A673 (cell line): ENCODE measurements at regions not wholly inside any gene's neighbourhood (a gene's known extent, or its start where the extent isn't known, plus 50 kb on each side); places are given as distances from the start of the nearest gene placed in this dataset.

ENCODE experiments used
- BruUV-seq: library from RNA; stranded (reverse); fragments of 400-500 nt; replicated peaks from 2 replicates; lab custom pipeline; 2021; lab: Mats Ljungman, UMichigan
- CTCF ChIA-PET: fragments of 300-600 bp; sonication (Branson Sonifier 250); formaldehyde crosslinking; loops from one replicate; lab custom pipeline; 2022; ENCODE audit warnings: antibody characterized with exemption; lab: Charles Lee
- POLR2A ChIA-PET: fragments of 300-600 bp; sonication (Branson Sonifier 250); formaldehyde crosslinking; loops from one replicate; lab custom pipeline; 2022; ENCODE audit warnings: antibody characterized with exemption; ENCODE audit not compliant: low non-redundant PET; lab: Charles Lee
- DNase-seq: peaks from one replicate; pipeline ENCODE4 v3.0.0-alpha.2; 2015; ENCODE audit warnings: low spot score
- H3K27ac ChIP-seq: fragments of 200-600 bp; sonication (generic); 2 replicates; pipeline ENCODE4 v1.5.1; 2016; ENCODE audit warnings: mixed run types, low read depth, mild to moderate bottlenecking, mixed read lengths, antibody characterized with exemption, low read length; ENCODE audit not compliant: poor library complexity, severe bottlenecking
- H3K27me3 ChIP-seq: fragments of 200-600 bp; sonication (generic); replicated peaks from 2 replicates; pipeline ENCODE4 v1.6.1; 2017; ENCODE audit warnings: mixed run types, low read depth, mild to moderate bottlenecking, mixed read lengths, antibody characterized with exemption, low read length; ENCODE audit not compliant: insufficient read depth, poor library complexity
- H3K36me3 ChIP-seq: fragments of 200-600 bp; sonication (generic); 2 replicates; pipeline ENCODE4 v1.6.1; 2016; ENCODE audit warnings: mixed run types, mild to moderate bottlenecking, mixed read lengths, antibody characterized with exemption, low read length; ENCODE audit not compliant: insufficient read depth, poor library complexity, severe bottlenecking
- H3K4me1 ChIP-seq: fragments of 200-600 bp; sonication (generic); 2 replicates; pipeline ENCODE4 v1.6.1; 2017; ENCODE audit warnings: mixed run types, mild to moderate bottlenecking, mixed read lengths, antibody characterized with exemption, low read length; ENCODE audit not compliant: insufficient read depth, poor library complexity, severe bottlenecking
- H3K4me3 ChIP-seq: fragments of 200-600 bp; sonication (generic); 2 replicates; pipeline ENCODE4 v1.5.1; 2016; ENCODE audit warnings: low read depth, mixed run types, mild to moderate bottlenecking, mixed read lengths, low read length; ENCODE audit not compliant: poor library complexity, severe bottlenecking
- H3K9me3 ChIP-seq: fragments of 200-600 bp; sonication (generic); 2 replicates; pipeline ENCODE4 v1.6.1; 2016; ENCODE audit warnings: mixed run types, low read depth, mild to moderate bottlenecking, mixed read lengths, antibody characterized with exemption, low read length; ENCODE audit not compliant: poor library complexity, severe bottlenecking
- CTCF ChIP-seq: fragments of 300-800, 200-600 bp; sonication (generic); conservative IDR thresholded peaks from 2 replicates; pipeline ENCODE4 v1.5.1; 2017; ENCODE audit warnings: low read depth, mild to moderate bottlenecking, antibody characterized with exemption, low read length, moderate library complexity, mixed read lengths
- EZH2 ChIP-seq: fragments of 200-600 bp; sonication (generic); IDR thresholded peaks from 2 replicates; pipeline ENCODE4 v1.6.1; 2017; ENCODE audit warnings: borderline replicate concordance, low read depth, mild to moderate bottlenecking, mixed read lengths, antibody characterized with exemption, low read length; ENCODE audit not compliant: poor library complexity, severe bottlenecking
- intact Hi-C: fragments of 100-400 bp; cut with micrococcal nuclease; formaldehyde crosslinking; loops from one replicate; pipeline ENCODE4 v1.10.0; 2022; ENCODE audit not compliant: unreplicated experiment

GRCh38 chr20:12345978-12346377, 428.3 kb downstream of the BTBD3 start:
- H3K36me3 ChIP-seq: no peaks in the 10 kb centered on the region
- no TSS peak for BruUV-seq
- no peak overlapping the region for H3K27ac ChIP-seq
- no peak for DNase-seq
- H3K4me3 ChIP-seq: no peak overlapping the region
- ChIA-PET CTCF (no interaction called here), POLR2A (no interaction called here)
- no peaks in the 10 kb centered on the region for H3K9me3 ChIP-seq
- no peaks in the 10 kb centered on the region for H3K27me3 ChIP-seq
- intact Hi-C loops: no loop called here
- TF ChIP-seq EZH2 (no peak), CTCF (no peak)
- no peaks in the 10 kb centered on the region for H3K4me1 ChIP-seq

- ChIA-PET CTCF (no interaction called here), POLR2A (no interaction called here)
- Histone ChIP-seq H3K36me3 (no peaks in the 10 kb centered on the region), H3K27me3 (no peaks in the 10 kb centered on the region), H3K4me3 (no peak overlapping the region), H3K9me3 (no peaks in the 10 kb centered on the region), H3K4me1 (no peaks in the 10 kb centered on the region), H3K27ac (no peak overlapping the region)
- BruUV-seq: no TSS peak
- no peak for DNase-seq
- intact Hi-C loops: no loop called here
- no peak for TF ChIP-seq EZH2
- no peak for TF ChIP-seq CTCF
These were observed 436.1 kb downstream of the BTBD3 start for GRCh38 chr20:12353842-12354241.

- Histone ChIP-seq H3K4me1 (no peaks in the 10 kb centered on the region), H3K27me3 (no peaks in the 10 kb centered on the region), H3K9me3 (no peaks in the 10 kb centered on the region), H3K4me3 (no peak overlapping the region), H3K36me3 (no peaks in the 10 kb centered on the region), H3K27ac (no peak overlapping the region)
- ChIA-PET CTCF (no interaction called here), POLR2A (no interaction called here)
- intact Hi-C loops: no loop called here
- DNase-seq: no peak
- no peak for TF ChIP-seq EZH2
- no peak for TF ChIP-seq CTCF
- BruUV-seq: no TSS peak
These were observed 437.0 kb downstream of the BTBD3 start for GRCh38 chr20:12354725-12355124.
